ENCODE measurements at regions not wholly inside any gene's neighbourhood (a gene's known extent, or its start where the extent isn't known, plus 50 kb on each side); places are given as distances from the start of the nearest gene placed in this dataset.

GRCh38 chr10:71066600-71066999 lies 145.8 kb upstream of the UNC5B start:
- Histone ChIP-seq H3K36me3 (ENCODE audit: insufficient read depth) (no peaks in the 10 kb centered on the region), H3K27ac (no peak overlapping the region), H3K27me3 (ENCODE audit: insufficient read depth, low read depth) (peaks cover 8% of the 10 kb centered on the region; the same call in 1 of the 2 replicates), H3K4me2 (no peak overlapping the region), H2AFZ (ENCODE audit: low read depth) (no peak overlapping the region), H4K20me1 (ENCODE audit: insufficient read depth) (no peaks in the 10 kb centered on the region), H3K79me2 (ENCODE audit: insufficient read depth, low read depth) (no peaks in the 10 kb centered on the region), H3K9ac (no peak overlapping the region), H3K4me1 (ENCODE audit: low read depth, poor library complexity, severe bottlenecking) (no peaks in the 10 kb centered on the region), H3K4me3 (IDR thresholded peaks at IDR 0.05; ENCODE audit: insufficient read depth, low read depth, low read length) (no peak overlapping the region)
- no peak for TF ChIP-seq CTCF (conservative IDR thresholded peaks at IDR 0.05; ENCODE audit: low read depth, low read length)

- Histone ChIP-seq H2AFZ (ENCODE audit: low read depth) (no peak overlapping the region), H3K4me1 (ENCODE audit: low read depth, poor library complexity, severe bottlenecking) (no peaks in the 10 kb centered on the region), H3K4me2 (no peak overlapping the region), H3K4me3 (IDR thresholded peaks at IDR 0.05; ENCODE audit: insufficient read depth, low read depth, low read length) (no peak overlapping the region), H3K27me3 (ENCODE audit: insufficient read depth, low read depth) (peaks cover 9% of the 10 kb centered on the region; the same call in 1 of the 2 replicates), H4K20me1 (ENCODE audit: insufficient read depth) (no peaks in the 10 kb centered on the region), H3K27ac (no peak overlapping the region), H3K36me3 (ENCODE audit: insufficient read depth) (no peaks in the 10 kb centered on the region), H3K79me2 (ENCODE audit: insufficient read depth, low read depth) (no peaks in the 10 kb centered on the region), H3K9ac (no peak overlapping the region)
- no peak for TF ChIP-seq CTCF (conservative IDR thresholded peaks at IDR 0.05; ENCODE audit: low read depth, low read length)
These were observed 145.2 kb upstream of the UNC5B start for GRCh38 chr10:71067098-71067740.

- H3K36me3 ChIP-seq (ENCODE audit: insufficient read depth), result no peaks in the 10 kb centered on the region
- H3K79me2 ChIP-seq (ENCODE audit: insufficient read depth, low read depth), result no peaks in the 10 kb centered on the region
- H3K4me2 ChIP-seq, result no peak overlapping the region
- H3K9ac ChIP-seq, result no peak overlapping the region
- TF ChIP-seq CTCF (conservative IDR thresholded peaks at IDR 0.05; ENCODE audit: low read depth, low read length), result no peak
- no peak overlapping the region for H3K27ac ChIP-seq
- no peaks in the 10 kb centered on the region for H4K20me1 ChIP-seq (ENCODE audit: insufficient read depth)
- H3K27me3 ChIP-seq (ENCODE audit: insufficient read depth, low read depth), result peaks cover 13% of the 10 kb centered on the region; the same call in 1 of the 2 replicates
- no peak overlapping the region for H2AFZ ChIP-seq (ENCODE audit: low read depth)
- no peaks in the 10 kb centered on the region for H3K4me1 ChIP-seq (ENCODE audit: low read depth, poor library complexity, severe bottlenecking)
- H3K4me3 ChIP-seq (IDR thresholded peaks at IDR 0.05; ENCODE audit: insufficient read depth, low read depth, low read length), result no peak overlapping the region
These were observed 143.5 kb upstream of the UNC5B start for GRCh38 chr10:71068861-71069271.

GRCh38 chr10:71069909-71070666 lies 142.3 kb upstream of the UNC5B start:
- H3K9ac ChIP-seq, result no peak overlapping the region
- no peaks in the 10 kb centered on the region for H3K79me2 ChIP-seq (ENCODE audit: insufficient read depth, low read depth)
- no peaks in the 10 kb centered on the region for H3K4me1 ChIP-seq (ENCODE audit: low read depth, poor library complexity, severe bottlenecking)
- no peaks in the 10 kb centered on the region for H4K20me1 ChIP-seq (ENCODE audit: insufficient read depth)
- TF ChIP-seq CTCF (conservative IDR thresholded peaks at IDR 0.05; ENCODE audit: low read depth, low read length), result no peak
- H3K27ac ChIP-seq, result no peak overlapping the region
- H3K4me2 ChIP-seq, result no peak overlapping the region
- no peak overlapping the region for H3K4me3 ChIP-seq (IDR thresholded peaks at IDR 0.05; ENCODE audit: insufficient read depth, low read depth, low read length)
- H3K27me3 ChIP-seq (ENCODE audit: insufficient read depth, low read depth), result peaks cover 20% of the 10 kb centered on the region; the same call in 1 of the 2 replicates
- no peaks in the 10 kb centered on the region for H3K36me3 ChIP-seq (ENCODE audit: insufficient read depth)
- no peak overlapping the region for H2AFZ ChIP-seq (ENCODE audit: low read depth)

Data from KMS-11 (cell line).